Mesothelial cell of epicardium (in vitro differentiated cells): ENCODE measurements at regions not wholly inside any gene's neighbourhood (a gene's known extent, or its start where the extent isn't known, plus 50 kb on each side); places are given as distances from the start of the nearest gene placed in this dataset.

ENCODE experiments used
- DNase-seq, 2 experiments: peaks; one replicate each; pipeline ENCODE4 v3.0.0; 2021; ENCODE audit warnings: low spot score in 2 of 2; ENCODE audit not compliant: unreplicated experiment in 2 of 2
- H3K27ac Mint-ChIP-seq: 2 replicates; pipeline ENCODE4 v1.8.0; 2021; ENCODE audit warnings: mixed read lengths
- H3K27me3 Mint-ChIP-seq: 2 replicates; pipeline ENCODE4 v1.8.0; 2021; ENCODE audit warnings: low read depth, mixed read lengths
- H3K36me3 Mint-ChIP-seq: 2 replicates; pipeline ENCODE4 v1.8.0; 2021; ENCODE audit warnings: mixed read lengths
- H3K4me1 Mint-ChIP-seq: 2 replicates; pipeline ENCODE4 v1.8.0; 2021; ENCODE audit warnings: mixed read lengths
- H3K4me3 Mint-ChIP-seq: 2 replicates; pipeline ENCODE4 v1.8.0; 2021; ENCODE audit warnings: mild to moderate bottlenecking, moderate library complexity, mixed read lengths
- H3K9me3 Mint-ChIP-seq: 2 replicates; pipeline ENCODE4 v1.8.0; 2021; ENCODE audit warnings: mixed read lengths
- CTCF ChIP-seq: fragments of 200-600 bp; sonication (generic); IDR thresholded peaks from one replicate; pipeline ENCODE4 v1.5.0; 2021; ENCODE audit warnings: antibody characterized with exemption; ENCODE audit not compliant: unreplicated experiment

DNA sequence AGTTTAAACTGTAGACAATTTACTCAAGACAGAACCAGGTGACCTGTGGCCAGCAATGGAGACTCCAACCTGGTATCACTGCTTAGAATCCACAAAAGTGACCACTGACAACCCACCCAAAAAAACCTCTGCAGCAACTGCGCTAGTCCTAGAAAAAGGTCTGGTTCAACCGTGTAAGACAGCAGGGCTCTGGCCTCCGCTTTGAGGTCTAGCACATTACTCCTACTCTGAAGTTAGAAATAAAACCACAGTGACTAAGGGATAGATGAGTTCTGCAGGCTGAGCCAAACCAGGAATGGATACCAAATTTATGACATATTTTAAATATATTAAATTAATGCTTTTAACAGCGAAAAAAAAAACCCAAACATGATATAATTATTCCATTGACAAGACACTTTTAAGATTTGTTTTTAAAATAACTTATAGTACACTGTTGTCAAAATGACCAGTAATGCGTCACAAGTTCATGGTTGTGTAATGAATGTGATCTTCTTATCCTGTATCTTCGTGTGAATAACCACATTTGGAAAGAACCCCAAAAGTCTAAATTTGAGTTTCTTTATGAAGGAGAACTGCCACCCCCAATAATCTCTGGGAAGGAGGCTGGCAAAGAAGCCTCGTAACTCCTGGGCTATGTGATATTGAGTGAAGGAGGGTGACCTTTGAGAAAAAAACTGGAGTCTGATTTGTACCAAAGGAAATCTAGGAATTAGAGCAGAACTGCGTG, 101.9 kb upstream of the SLC44A1 start:
- Mint-ChIP-seq H3K36me3 (no peaks in the 10 kb centered on the region), H3K9me3 (no peaks in the 10 kb centered on the region), H3K27ac (no peak overlapping the region), H3K4me3 (no peak overlapping the region), H3K4me1 (peaks cover 2% of the 10 kb centered on the region), H3K27me3 (no peaks in the 10 kb centered on the region)
- DNase-seq = no peak
- no peak for TF ChIP-seq CTCF

DNA sequence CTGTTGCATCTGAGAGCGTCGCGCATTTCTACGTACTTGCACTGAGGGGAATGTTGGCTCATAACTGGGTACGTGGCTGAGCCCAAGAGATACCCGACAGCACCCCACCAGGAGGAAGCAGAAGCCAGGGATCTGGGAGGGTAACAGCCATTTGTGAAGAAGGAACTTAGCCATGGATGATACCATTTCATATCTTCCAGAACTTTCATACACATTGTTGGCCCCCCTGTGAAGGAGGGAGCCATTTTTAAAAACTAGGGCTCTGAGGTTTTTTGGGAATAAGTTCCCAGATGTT, 101.4 kb upstream of the SLC44A1 start:
- H3K4me3 Mint-ChIP-seq = no peak overlapping the region
- no peaks in the 10 kb centered on the region for H3K36me3 Mint-ChIP-seq
- no peak for DNase-seq
- TF ChIP-seq CTCF = no peak
- peaks cover 2% of the 10 kb centered on the region for H3K4me1 Mint-ChIP-seq
- no peaks in the 10 kb centered on the region for H3K9me3 Mint-ChIP-seq
- H3K27ac Mint-ChIP-seq = no peak overlapping the region
- H3K27me3 Mint-ChIP-seq = no peaks in the 10 kb centered on the region

- Mint-ChIP-seq H3K4me3 (no peak overlapping the region), H3K36me3 (no peaks in the 10 kb centered on the region), H3K4me1 (no peaks in the 10 kb centered on the region), H3K27me3 (no peaks in the 10 kb centered on the region), H3K9me3 (no peaks in the 10 kb centered on the region), H3K27ac (no peak overlapping the region)
- no peak for TF ChIP-seq CTCF
- DNase-seq = no peak
Observed at GRCh38 chr9:105144076-105144475, 100.4 kb upstream of the SLC44A1 start.

- no peaks in the 10 kb centered on the region for H3K9me3 Mint-ChIP-seq
- no peaks in the 10 kb centered on the region for H3K4me1 Mint-ChIP-seq
- no peak for TF ChIP-seq CTCF
- DNase-seq = no peak
- H3K4me3 Mint-ChIP-seq = no peak overlapping the region
- H3K36me3 Mint-ChIP-seq = no peaks in the 10 kb centered on the region
- H3K27ac Mint-ChIP-seq = no peak overlapping the region
- no peaks in the 10 kb centered on the region for H3K27me3 Mint-ChIP-seq
Observed at GRCh38 chr9:105144841-105145240, 99.6 kb upstream of the SLC44A1 start.

DNA sequence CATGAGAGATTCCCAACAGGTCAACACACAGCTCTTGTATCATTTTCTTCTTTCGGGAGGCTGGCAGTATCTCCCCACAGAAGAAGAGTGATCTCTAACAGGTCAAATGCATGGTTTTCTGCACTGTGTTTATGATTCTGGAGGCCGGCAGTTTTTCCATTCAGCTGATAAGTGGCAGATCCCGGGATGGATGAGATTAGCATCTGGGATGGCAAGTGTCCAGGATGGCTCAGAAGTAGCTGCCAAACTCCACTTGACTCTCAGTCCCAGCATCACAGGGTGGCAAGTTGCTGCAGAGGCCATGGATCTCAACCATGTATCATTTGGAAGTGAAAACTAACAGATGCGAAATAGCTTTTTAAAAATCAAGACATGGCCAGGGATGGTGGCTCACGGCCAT, 97.8 kb upstream of the SLC44A1 start:
- H3K9me3 Mint-ChIP-seq = no peaks in the 10 kb centered on the region
- H3K27ac Mint-ChIP-seq = no peak overlapping the region
- no peaks in the 10 kb centered on the region for H3K36me3 Mint-ChIP-seq
- H3K4me1 Mint-ChIP-seq = peaks cover 8% of the 10 kb centered on the region
- no peak overlapping the region for H3K4me3 Mint-ChIP-seq
- TF ChIP-seq CTCF = no peak
- no peak for DNase-seq
- no peaks in the 10 kb centered on the region for H3K27me3 Mint-ChIP-seq
